ENCODE measurements at regions not wholly inside any gene's neighbourhood (a gene's known extent, or its start where the extent isn't known, plus 50 kb on each side); places are given as distances from the start of the nearest gene placed in this dataset.

GRCh38 chr2:11103984-11104793 is 51.1 kb upstream of the SLC66A3 start:
- DNase-seq, result no peak

- DNase-seq, result no peak
Measured at GRCh38 chr2:11104794-11105660, 50.2 kb upstream of the SLC66A3 start.
